ENCODE measurements at regions not wholly inside any gene's neighbourhood (a gene's known extent, or its start where the extent isn't known, plus 50 kb on each side); places are given as distances from the start of the nearest gene placed in this dataset.

DNA sequence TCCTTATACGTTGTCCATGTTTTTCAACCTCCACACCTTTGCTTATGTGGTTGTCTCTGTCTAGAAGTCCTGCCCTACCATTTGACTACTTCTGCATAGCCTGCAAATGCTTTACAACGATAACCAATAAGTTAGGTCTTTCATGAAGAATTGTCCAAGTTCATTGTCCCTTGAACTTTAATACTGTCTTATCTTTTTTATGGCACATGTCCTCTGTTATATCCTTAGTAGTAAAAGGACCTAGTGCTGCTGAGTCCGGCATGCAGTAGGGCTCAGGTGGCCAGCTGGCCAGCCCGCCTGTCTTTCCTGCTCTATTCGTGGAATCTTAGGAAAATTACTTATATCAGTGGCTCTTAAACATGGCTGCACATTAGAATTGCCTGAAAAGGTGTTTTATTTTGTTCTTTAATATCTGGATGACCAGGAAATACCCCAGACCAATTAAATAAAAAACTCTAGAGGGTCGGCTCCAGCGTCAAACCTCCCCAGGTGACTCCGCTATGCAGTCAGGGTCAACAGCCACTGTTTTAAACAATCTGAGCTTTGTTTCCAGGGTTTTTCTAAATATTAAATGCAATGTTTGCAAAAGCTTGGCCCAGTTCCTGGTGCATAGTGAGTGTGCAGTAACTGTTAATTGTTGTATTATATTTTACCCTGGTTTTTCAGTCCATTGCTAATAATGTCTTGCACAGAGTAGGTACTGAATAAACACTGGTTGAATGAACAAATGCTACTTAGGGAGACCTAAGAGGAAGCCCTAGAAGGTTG lies 64.6 kb upstream of the SESN3 start:
- Histone ChIP-seq H3K9ac (ENCODE audit: low read length) (no peak overlapping the region), H3K4me3 (replicated peaks in 1 of 2; ENCODE audit: low read depth in 1 of 2, low read length in 2 of 2) (no peak overlapping the region), H3K27me3 (ENCODE audit: insufficient read depth, low read length) (peaks cover 25% of the 10 kb centered on the region; the same call in 1 of the 2 replicates), H3K36me3 (ENCODE audit: control insufficient read depth in 1 of 2, insufficient read depth in 2 of 2, low read length in 2 of 2) (no peaks in the 10 kb centered on the region), H3K9me3 (ENCODE audit: control insufficient read depth in 1 of 2, insufficient read depth in 1 of 2, low read depth in 1 of 2, low read length in 2 of 2) (no peaks in the 10 kb centered on the region), H3K27ac (ENCODE audit: low read depth, low read length) (no peak overlapping the region), H3K4me2 (ENCODE audit: low read length) (no peak overlapping the region), H3K4me1 (ENCODE audit: control insufficient read depth in 1 of 2, insufficient read depth in 2 of 2, low read length in 2 of 2) (peaks cover 0 to 7% of the 10 kb centered on the region in 2 experiments; a peak in 1 of 4 replicates), H4K20me1 (ENCODE audit: insufficient read depth) (no peaks in the 10 kb centered on the region), H2AFZ (ENCODE audit: low read depth, low read length, poor library complexity, severe bottlenecking) (no peak overlapping the region), H3K9me2 (ENCODE audit: insufficient read depth) (no peaks in the 10 kb centered on the region), H3K79me2 (ENCODE audit: insufficient read depth, low read length) (no peaks in the 10 kb centered on the region)
- ChIA-PET POLR2A (no interaction called here), CTCF (no interaction called here), RAD21 (ENCODE audit: low non-redundant PET in 1 of 2, low total read pairs in 2 of 2, uncharacterized antibody in 2 of 2, unreplicated experiment in 2 of 2) (no interaction called here)
- no peak for TF ChIP-seq TCF7L2 (IDR thresholded peaks at IDR 0.05; ENCODE audit: borderline replicate concordance, extremely low read depth, insufficient read depth, insufficient read length)
- no peak for TF ChIP-seq CEBPB (IDR thresholded peaks at IDR 0.05; ENCODE audit: low read depth)
- TF ChIP-seq RAD21 (IDR thresholded peaks at IDR 0.05; ENCODE audit: low read depth), result no peak
- no peak for TF ChIP-seq FOSL1 (IDR thresholded peaks at IDR 0.05; ENCODE audit: low read depth)
- intact Hi-C loops (cut with micrococcal nuclease), result no loop called here
- BruUV-seq (replicated peaks), result no TSS peak
- DNase-seq (ENCODE audit: low read depth, low spot score) (no peak), ATAC-seq (no peak)

DNA sequence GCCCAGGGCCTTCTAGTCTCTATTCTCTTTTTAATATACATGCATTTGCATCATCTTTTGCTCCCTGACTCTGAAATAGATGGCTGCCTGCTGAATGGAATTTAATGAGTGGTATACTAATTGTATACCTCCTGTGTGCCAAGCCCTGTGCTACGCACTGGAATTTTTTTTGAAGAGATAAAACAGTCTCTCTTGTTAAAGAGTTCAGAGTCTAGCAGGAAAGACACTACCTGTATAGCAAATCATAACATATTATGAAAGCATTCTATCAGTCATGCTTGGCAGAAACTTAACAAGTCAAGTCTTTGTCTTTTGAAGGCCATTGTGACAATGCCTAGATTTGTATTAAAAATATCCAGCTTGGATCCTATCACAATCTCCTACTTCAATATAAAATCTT lies 63.7 kb upstream of the SESN3 start:
- Histone ChIP-seq H3K9me2 (ENCODE audit: insufficient read depth) (no peaks in the 10 kb centered on the region), H2AFZ (ENCODE audit: low read depth, low read length, poor library complexity, severe bottlenecking) (no peak overlapping the region), H3K36me3 (ENCODE audit: control insufficient read depth in 1 of 2, insufficient read depth in 2 of 2, low read length in 2 of 2) (no peaks in the 10 kb centered on the region), H3K4me3 (replicated peaks in 1 of 2; ENCODE audit: low read depth in 1 of 2, low read length in 2 of 2) (no peak overlapping the region), H3K9me3 (ENCODE audit: control insufficient read depth in 1 of 2, insufficient read depth in 1 of 2, low read depth in 1 of 2, low read length in 2 of 2) (no peaks in the 10 kb centered on the region), H3K4me1 (ENCODE audit: control insufficient read depth in 1 of 2, insufficient read depth in 2 of 2, low read length in 2 of 2) (peaks cover 0 to 7% of the 10 kb centered on the region in 2 experiments; a peak in 1 of 4 replicates), H3K9ac (ENCODE audit: low read length) (no peak overlapping the region), H3K4me2 (ENCODE audit: low read length) (no peak overlapping the region), H3K27me3 (ENCODE audit: insufficient read depth, low read length) (peaks cover 25% of the 10 kb centered on the region; the same call in 1 of the 2 replicates), H3K27ac (ENCODE audit: low read depth, low read length) (no peak overlapping the region), H4K20me1 (ENCODE audit: insufficient read depth) (no peaks in the 10 kb centered on the region), H3K79me2 (ENCODE audit: insufficient read depth, low read length) (no peaks in the 10 kb centered on the region)
- RAD21 ChIA-PET (ENCODE audit: low non-redundant PET in 1 of 2, low total read pairs in 2 of 2, uncharacterized antibody in 2 of 2, unreplicated experiment in 2 of 2), result no interaction called here
- intact Hi-C loops (cut with micrococcal nuclease), result no loop called here
- BruUV-seq (replicated peaks), result no TSS peak
- CTCF ChIA-PET, result no interaction called here
- no peak for DNase-seq (ENCODE audit: low read depth, low spot score)
- ATAC-seq, result no peak
- no peak for TF ChIP-seq POLR2A (IDR thresholded peaks at IDR 0.05; ENCODE audit: borderline replicate concordance, extremely low read depth, insufficient read depth, insufficient read length)
- no peak for TF ChIP-seq CEBPB (IDR thresholded peaks at IDR 0.05; ENCODE audit: low read depth)
- TF ChIP-seq POLR2AphosphoS5 (IDR thresholded peaks at IDR 0.05; ENCODE audit: low read depth, low read length), result no peak
- TF ChIP-seq RAD21 (IDR thresholded peaks at IDR 0.05; ENCODE audit: low read depth), result no peak
- no peak for TF ChIP-seq ZFX (IDR thresholded peaks at IDR 0.05)
- TF ChIP-seq EZH2 (IDR thresholded peaks at IDR 0.05), result no peak
- no peak for TF ChIP-seq ZNF274 (IDR thresholded peaks at IDR 0.05; ENCODE audit: low read depth, low read length)
- TF ChIP-seq, protein P1, sequence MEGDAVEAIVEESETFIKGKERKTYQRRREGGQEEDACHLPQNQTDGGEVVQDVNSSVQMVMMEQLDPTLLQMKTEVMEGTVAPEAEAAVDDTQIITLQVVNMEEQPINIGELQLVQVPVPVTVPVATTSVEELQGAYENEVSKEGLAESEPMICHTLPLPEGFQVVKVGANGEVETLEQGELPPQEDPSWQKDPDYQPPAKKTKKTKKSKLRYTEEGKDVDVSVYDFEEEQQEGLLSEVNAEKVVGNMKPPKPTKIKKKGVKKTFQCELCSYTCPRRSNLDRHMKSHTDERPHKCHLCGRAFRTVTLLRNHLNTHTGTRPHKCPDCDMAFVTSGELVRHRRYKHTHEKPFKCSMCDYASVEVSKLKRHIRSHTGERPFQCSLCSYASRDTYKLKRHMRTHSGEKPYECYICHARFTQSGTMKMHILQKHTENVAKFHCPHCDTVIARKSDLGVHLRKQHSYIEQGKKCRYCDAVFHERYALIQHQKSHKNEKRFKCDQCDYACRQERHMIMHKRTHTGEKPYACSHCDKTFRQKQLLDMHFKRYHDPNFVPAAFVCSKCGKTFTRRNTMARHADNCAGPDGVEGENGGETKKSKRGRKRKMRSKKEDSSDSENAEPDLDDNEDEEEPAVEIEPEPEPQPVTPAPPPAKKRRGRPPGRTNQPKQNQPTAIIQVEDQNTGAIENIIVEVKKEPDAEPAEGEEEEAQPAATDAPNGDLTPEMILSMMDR (IDR thresholded peaks at IDR 0.05 in 2 of 3, conservative IDR thresholded peaks at IDR 0.05 in 1 of 3; ENCODE audit: borderline replicate concordance in 1 of 3, insufficient read depth in 1 of 3, low read depth in 2 of 3, low read length in 2 of 3), result no peak
- POLR2A ChIA-PET, result no interaction called here

Measured in HCT116 (cell line).